GM23248 (cell line): ENCODE measurements at regions not wholly inside any gene's neighbourhood (a gene's known extent, or its start where the extent isn't known, plus 50 kb on each side); places are given as distances from the start of the nearest gene placed in this dataset.

ENCODE experiments used
- DNase-seq: peaks from one replicate; pipeline ENCODE4 v3.0.0-alpha.2; 2015
- H2AFZ ChIP-seq: fragments of 200-600 bp; sonication (generic); 2 replicates; pipeline ENCODE4 v1.6.1; 2016; ENCODE audit warnings: antibody characterized with exemption
- H3F3A ChIP-seq: fragments of 200-600 bp; sonication (generic); 2 replicates; pipeline ENCODE4 v1.6.1; 2016; ENCODE audit warnings: mild to moderate bottlenecking, antibody characterized with exemption, mixed run types; ENCODE audit not compliant: insufficient read depth
- H3K27ac ChIP-seq: fragments of 200-600 bp; sonication (generic); 2 replicates; pipeline ENCODE4 v1.5.1; 2016; ENCODE audit warnings: mild to moderate bottlenecking
- H3K27me3 ChIP-seq: fragments of 200-600 bp; sonication (generic); replicated peaks from 2 replicates; pipeline ENCODE4 v1.6.1; 2016; ENCODE audit warnings: mild to moderate bottlenecking; ENCODE audit not compliant: insufficient read depth
- H3K36me3 ChIP-seq: fragments of 200-600 bp; sonication (generic); 2 replicates; pipeline ENCODE4 v1.6.1; 2016; ENCODE audit warnings: low read depth, mild to moderate bottlenecking
- H3K4me1 ChIP-seq: fragments of 200-600 bp; sonication (generic); 2 replicates; pipeline ENCODE4 v1.6.1; 2016; ENCODE audit warnings: mild to moderate bottlenecking; ENCODE audit not compliant: insufficient read depth
- H3K4me2 ChIP-seq: fragments of 200-600 bp; sonication (generic); one replicate; pipeline ENCODE4 v1.6.1; 2016; ENCODE audit warnings: mild to moderate bottlenecking; ENCODE audit not compliant: unreplicated experiment
- H3K4me3 ChIP-seq: fragments of 200-600 bp; sonication (generic); 2 replicates; pipeline ENCODE4 v1.5.1; 2016; ENCODE audit warnings: mild to moderate bottlenecking
- H3K79me2 ChIP-seq: fragments of 200-600 bp; sonication (generic); 2 replicates; pipeline ENCODE4 v1.6.1; 2016; ENCODE audit warnings: mild to moderate bottlenecking; ENCODE audit not compliant: insufficient read depth
- H3K9ac ChIP-seq: fragments of 200-600 bp; sonication (generic); 2 replicates; pipeline ENCODE4 v1.6.1; 2016; ENCODE audit warnings: mild to moderate bottlenecking
- H3K9me2 ChIP-seq: fragments of 200-600 bp; sonication (generic); 2 replicates; pipeline ENCODE4 v1.6.1; 2016; ENCODE audit warnings: mixed run types, mild to moderate bottlenecking, moderate library complexity; ENCODE audit not compliant: insufficient read depth
- H3K9me3 ChIP-seq: fragments of 200-600 bp; sonication (generic); one replicate; pipeline ENCODE4 v1.6.1; 2017; ENCODE audit warnings: low read depth
- H4K20me1 ChIP-seq: fragments of 200-600 bp; sonication (generic); 2 replicates; pipeline ENCODE4 v1.6.0; 2016; ENCODE audit not compliant: insufficient read depth
- EZH2 ChIP-seq: fragments of 200-600 bp; sonication (generic); IDR thresholded peaks from 2 replicates; pipeline ENCODE4 v1.6.1; 2018; ENCODE audit warnings: antibody characterized with exemption, mild to moderate bottlenecking; ENCODE audit not compliant: insufficient read depth, poor library complexity, severe bottlenecking
- EZH2phosphoT487 ChIP-seq: fragments of 200-600 bp; sonication (generic); IDR thresholded peaks from 2 replicates; pipeline ENCODE4 v1.6.1; 2018; ENCODE audit warnings: antibody characterized with exemption, moderate library complexity, mild to moderate bottlenecking, low read depth; ENCODE audit not compliant: insufficient read depth
- WGBS, 2 experiments: methylation state at CpG; one replicate each; pipeline ENCODE4 v1.1.6; 2015 to 2017; ENCODE audit warnings: low lambda C conversion rate in 2 of 2, low coverage in 1 of 2; ENCODE audit errors: missing lambda C conversion rate in 2 of 2; 5-methylcytosine and 5-hydroxymethylcytosine counted together
- in situ Hi-C: fragments of 300-500 bp; cut with MboI; formaldehyde crosslinking; loops from 2 replicates; pipeline ENCODE4 v1.15.0; 2020

DNA sequence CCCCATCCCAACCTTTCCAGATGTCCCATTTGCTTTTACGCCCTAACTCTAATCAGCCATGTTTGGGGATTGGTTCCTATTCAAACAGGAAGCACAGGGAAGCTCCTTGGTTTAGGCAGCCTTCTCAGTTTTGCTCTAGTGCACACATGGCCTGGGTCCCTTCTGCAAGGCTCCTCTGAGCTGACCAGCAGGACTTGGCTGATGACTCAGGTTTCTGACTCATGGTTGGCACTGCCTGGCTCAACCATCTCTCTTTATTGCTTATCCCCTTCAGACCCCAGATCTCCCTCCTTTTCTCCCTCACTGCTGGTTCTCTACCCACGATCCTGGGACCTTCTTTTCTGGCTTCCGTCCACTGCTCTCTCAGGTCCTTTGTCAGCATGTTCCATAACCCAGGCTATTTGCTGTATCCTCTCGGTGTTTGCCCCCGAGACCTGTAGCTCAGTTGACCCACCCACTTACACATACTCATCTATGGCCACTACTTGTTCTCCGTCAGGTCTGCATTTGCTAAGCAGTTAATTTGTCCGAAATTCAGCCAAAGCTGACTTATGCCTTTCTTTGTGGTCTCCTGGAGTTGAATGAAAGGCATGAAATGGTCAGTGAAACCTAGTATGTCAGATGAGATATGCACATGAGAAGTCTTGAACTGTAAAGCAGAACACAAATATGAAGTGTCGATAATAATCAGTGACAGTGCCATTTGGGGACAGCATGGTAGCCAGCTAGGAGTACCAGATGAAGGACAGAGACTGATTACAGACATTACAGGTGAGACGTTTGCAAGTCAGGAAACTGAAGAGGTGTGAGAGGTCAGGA, 323.5 kb upstream of the ROPN1 start:
- H3F3A ChIP-seq: no peaks in the 10 kb centered on the region
- H3K36me3 ChIP-seq: no peaks in the 10 kb centered on the region
- no peaks in the 10 kb centered on the region for H3K9me3 ChIP-seq
- H3K27me3 ChIP-seq: no peaks in the 10 kb centered on the region
- H2AFZ ChIP-seq: no peak overlapping the region
- no peak overlapping the region for H3K4me2 ChIP-seq
- WGBS, 2 experiments: 64 to 69% methylated on average over 9 of the region's 9 CpGs
- H3K27ac ChIP-seq: no peak overlapping the region
- H4K20me1 ChIP-seq: no peaks in the 10 kb centered on the region
- in situ Hi-C loops: no loop called here
- H3K79me2 ChIP-seq: no peaks in the 10 kb centered on the region
- no peaks in the 10 kb centered on the region for H3K4me1 ChIP-seq
- no peak for TF ChIP-seq EZH2
- no peak for TF ChIP-seq EZH2phosphoT487
- H3K4me3 ChIP-seq: no peak overlapping the region
- no peaks in the 10 kb centered on the region for H3K9me2 ChIP-seq
- H3K9ac ChIP-seq: no peak overlapping the region
- peak; percentile 73 for DNase-seq

DNA sequence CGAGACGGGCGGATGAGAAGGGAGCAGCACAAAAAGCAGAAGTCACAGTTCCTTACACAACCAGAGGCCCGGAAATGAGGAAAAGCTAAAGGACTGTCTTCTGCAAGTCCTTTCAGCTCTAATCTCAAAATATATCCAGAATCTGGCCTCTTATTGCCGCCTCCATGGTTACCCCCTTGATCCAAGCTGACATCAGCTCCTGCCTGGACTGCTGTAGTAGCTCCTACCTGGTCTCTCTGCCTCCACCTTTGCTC, 324.0 kb upstream of the ROPN1 start:
- H3K9me2 ChIP-seq: no peaks in the 10 kb centered on the region
- H2AFZ ChIP-seq: no peak overlapping the region
- no peaks in the 10 kb centered on the region for H3K27me3 ChIP-seq
- no peak overlapping the region for H3K9ac ChIP-seq
- DNase-seq: no peak
- no peak overlapping the region for H3K4me2 ChIP-seq
- H4K20me1 ChIP-seq: no peaks in the 10 kb centered on the region
- H3K4me1 ChIP-seq: no peaks in the 10 kb centered on the region
- no peaks in the 10 kb centered on the region for H3K9me3 ChIP-seq
- no peaks in the 10 kb centered on the region for H3K36me3 ChIP-seq
- no peak for TF ChIP-seq EZH2phosphoT487
- TF ChIP-seq EZH2: no peak
- no peak overlapping the region for H3K4me3 ChIP-seq
- in situ Hi-C loops: no loop called here
- H3K27ac ChIP-seq: no peak overlapping the region
- H3F3A ChIP-seq: no peaks in the 10 kb centered on the region
- no peaks in the 10 kb centered on the region for H3K79me2 ChIP-seq
- 87 to 89% methylated on average over 5 of the region's 5 CpGs for WGBS, 2 experiments

DNA sequence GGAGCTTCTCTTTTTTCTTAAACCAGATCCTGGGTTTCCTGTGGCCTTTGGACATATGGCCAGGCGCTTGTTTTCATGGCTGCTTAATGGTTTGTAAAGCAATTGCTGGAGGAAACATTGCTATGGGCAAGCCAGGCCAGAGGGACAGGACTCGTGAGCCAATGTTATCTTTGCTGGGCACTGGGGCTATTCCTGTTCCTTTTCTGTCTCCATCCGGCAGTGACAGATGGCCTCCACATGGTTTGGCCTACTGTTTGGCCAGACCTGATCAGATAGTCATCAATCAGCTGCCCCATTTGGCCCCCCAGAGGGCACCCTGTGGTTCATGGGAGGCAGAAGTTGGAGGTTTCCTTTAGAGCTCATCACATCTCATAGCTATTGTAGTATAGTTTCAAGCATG, 326.1 kb upstream of the ROPN1 start:
- no peak for TF ChIP-seq EZH2
- Histone ChIP-seq H3F3A (no peaks in the 10 kb centered on the region), H3K9me2 (no peaks in the 10 kb centered on the region), H3K9ac (no peak overlapping the region), H2AFZ (no peak overlapping the region), H3K4me3 (no peak overlapping the region), H3K79me2 (no peaks in the 10 kb centered on the region), H3K9me3 (no peaks in the 10 kb centered on the region), H3K27ac (no peak overlapping the region), H3K36me3 (no peaks in the 10 kb centered on the region), H4K20me1 (no peaks in the 10 kb centered on the region), H3K4me1 (no peaks in the 10 kb centered on the region), H3K27me3 (no peaks in the 10 kb centered on the region), H3K4me2 (no peak overlapping the region)
- in situ Hi-C loops: no loop called here
- DNase-seq: no peak
- 42 to 50% methylated on average over 3 of the region's 3 CpGs for WGBS, 2 experiments

DNA sequence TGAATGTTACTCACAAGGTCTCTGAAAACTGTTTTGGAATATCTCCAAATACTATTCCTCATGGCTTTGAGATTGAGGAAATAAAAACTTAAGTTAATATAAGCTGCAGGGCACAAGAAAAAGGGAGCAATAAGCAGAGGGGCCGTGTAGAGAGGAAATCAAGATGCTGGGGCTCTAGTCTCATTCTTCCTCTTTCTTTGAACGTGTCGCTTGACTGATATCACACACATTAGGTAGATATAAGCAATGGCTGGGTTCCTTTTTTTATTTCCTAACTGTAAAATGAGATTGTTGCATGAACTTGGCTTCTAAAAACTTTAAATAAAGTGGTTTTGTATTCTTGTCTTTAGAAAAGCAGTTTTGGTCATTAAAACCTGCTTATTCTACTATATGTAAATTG, 326.7 kb upstream of the ROPN1 start:
- WGBS, 2 experiments: 66 to 77% methylated on average over 3 of the region's 3 CpGs
- Histone ChIP-seq H4K20me1 (no peaks in the 10 kb centered on the region), H3K9ac (no peak overlapping the region), H3K36me3 (no peaks in the 10 kb centered on the region), H3K4me1 (no peaks in the 10 kb centered on the region), H2AFZ (no peak overlapping the region), H3K4me3 (no peak overlapping the region), H3K4me2 (no peak overlapping the region), H3K9me2 (no peaks in the 10 kb centered on the region), H3F3A (no peaks in the 10 kb centered on the region), H3K27me3 (no peaks in the 10 kb centered on the region), H3K79me2 (no peaks in the 10 kb centered on the region), H3K9me3 (no peaks in the 10 kb centered on the region), H3K27ac (no peak overlapping the region)
- TF ChIP-seq EZH2 (no peak), EZH2phosphoT487 (no peak)
- in situ Hi-C loops: no loop called here
- no peak for DNase-seq

DNA sequence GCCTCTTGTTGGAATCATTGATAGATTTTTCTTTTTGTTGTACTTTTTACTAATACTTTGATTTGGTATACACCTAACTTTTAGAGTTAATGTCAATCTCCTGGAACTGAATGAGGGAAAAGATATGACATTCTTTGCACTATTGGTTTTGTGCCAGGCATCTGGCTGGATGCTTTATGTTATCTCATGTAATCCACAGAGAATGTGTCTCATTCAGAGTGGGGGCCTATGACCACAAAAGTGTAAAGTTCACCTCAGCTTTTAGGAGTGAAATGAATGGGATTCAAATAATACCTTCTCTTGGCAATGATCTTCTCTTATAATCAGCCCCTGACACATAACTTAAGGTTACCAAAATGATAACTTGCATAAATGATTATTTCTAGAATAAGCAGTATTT, 329.1 kb upstream of the ROPN1 start:
- no peak overlapping the region for H3K27ac ChIP-seq
- no peak overlapping the region for H3K4me3 ChIP-seq
- TF ChIP-seq EZH2phosphoT487 (no peak), EZH2 (no peak)
- H4K20me1 ChIP-seq: no peaks in the 10 kb centered on the region
- H3K4me2 ChIP-seq: no peak overlapping the region
- H3K27me3 ChIP-seq: 0 out of 2 replicates have a peak, but pooled peaks cover 6% of the 10 kb centered on the region
- H3K4me1 ChIP-seq: no peaks in the 10 kb centered on the region
- H3K79me2 ChIP-seq: no peaks in the 10 kb centered on the region
- no peak overlapping the region for H2AFZ ChIP-seq
- no peaks in the 10 kb centered on the region for H3K9me3 ChIP-seq
- H3F3A ChIP-seq: no peaks in the 10 kb centered on the region
- in situ Hi-C loops: no loop called here
- no peaks in the 10 kb centered on the region for H3K9me2 ChIP-seq
- no peak for DNase-seq
- no peaks in the 10 kb centered on the region for H3K36me3 ChIP-seq
- no peak overlapping the region for H3K9ac ChIP-seq
